Mesenchymal stem cell (in vitro differentiated cells and primary cell): ENCODE measurements at regions not wholly inside any gene's neighbourhood (a gene's known extent, or its start where the extent isn't known, plus 50 kb on each side); places are given as distances from the start of the nearest gene placed in this dataset.
A peak's percentile ranks its signal among the peaks of the same experiment; 100 is the strongest.

Source experiments
- DNase-seq: peaks from one replicate; pipeline ENCODE4 v3.0.0-alpha.2; 2013
- H2AFZ ChIP-seq: one replicate; pipeline ENCODE4 v1.6.1; 2013; ENCODE audit warnings: low read depth, mild to moderate bottlenecking, control low read depth, inconsistent platforms, low read length, moderate library complexity
- H2AK5ac ChIP-seq: 2 replicates; pipeline ENCODE4 v1.6.1; 2013; ENCODE audit warnings: low read length, moderate library complexity, mild to moderate bottlenecking, inconsistent platforms; ENCODE audit not compliant: severe bottlenecking
- H2BK120ac ChIP-seq: one replicate; pipeline ENCODE4 v1.6.1; 2013; ENCODE audit warnings: low read depth, mild to moderate bottlenecking, inconsistent platforms, low read length, moderate library complexity
- H2BK12ac ChIP-seq, 2 experiments: one replicate each; pipeline ENCODE4 v1.6.1; 2013; ENCODE audit warnings: inconsistent platforms in 2 of 2, low read length in 2 of 2, mild to moderate bottlenecking in 2 of 2, moderate library complexity in 2 of 2, control low read depth in 1 of 2
- H2BK15ac ChIP-seq: one replicate; pipeline ENCODE4 v1.6.1; 2013; ENCODE audit warnings: mild to moderate bottlenecking, low read depth, inconsistent platforms; ENCODE audit not compliant: poor library complexity, severe bottlenecking
- H2BK5ac ChIP-seq: 2 replicates; pipeline ENCODE4 v1.6.1; 2013; ENCODE audit warnings: low read depth, mild to moderate bottlenecking, low read length, control low read depth, inconsistent platforms; ENCODE audit not compliant: poor library complexity, severe bottlenecking
- H3K14ac ChIP-seq, 2 experiments: one replicate each; pipeline ENCODE4 v1.6.1; 2013; ENCODE audit warnings: inconsistent platforms in 2 of 2, low read length in 2 of 2, control low read depth in 1 of 2, mild to moderate bottlenecking in 1 of 2, moderate library complexity in 1 of 2
- H3K18ac ChIP-seq, 2 experiments: one replicate each; pipeline ENCODE4 v1.6.1; 2013; ENCODE audit warnings: inconsistent platforms in 2 of 2, low read length in 2 of 2, control low read depth in 1 of 2, low read depth in 1 of 2, mild to moderate bottlenecking in 1 of 2
- H3K23ac ChIP-seq, 2 experiments: one replicate each; pipeline ENCODE4 v1.6.1; 2013; ENCODE audit warnings: inconsistent platforms in 2 of 2, low read length in 2 of 2, mild to moderate bottlenecking in 2 of 2, moderate library complexity in 2 of 2, control low read depth in 1 of 2
- H3K27ac ChIP-seq: 2 replicates; pipeline ENCODE4 v1.5.1; 2013; ENCODE audit warnings: mild to moderate bottlenecking, moderate library complexity, low read length, control low read depth, inconsistent platforms; ENCODE audit not compliant: poor library complexity, severe bottlenecking
- H3K27me3 ChIP-seq, 2 experiments: 2 replicates each; pipeline versions ENCODE4 v1.6.1 to v1.7.0; 2013; ENCODE audit warnings: low read length in 2 of 2, mild to moderate bottlenecking in 2 of 2, moderate library complexity in 2 of 2, control low read depth in 1 of 2, inconsistent platforms in 1 of 2; ENCODE audit not compliant: control insufficient read depth in 1 of 2, insufficient read depth in 1 of 2
- H3K36me3 ChIP-seq, 2 experiments: 2 replicates each; pipeline versions ENCODE4 v1.6.1 to v1.7.0; 2013; ENCODE audit warnings: low read length in 2 of 2, control low read depth in 1 of 2, inconsistent platforms in 1 of 2, low read depth in 1 of 2, mild to moderate bottlenecking in 1 of 2; ENCODE audit not compliant: insufficient read depth in 2 of 2, control insufficient read depth in 1 of 2
- H3K4ac ChIP-seq, 2 experiments: one replicate each; pipeline ENCODE4 v1.6.1; 2013; ENCODE audit warnings: inconsistent platforms in 2 of 2, low read length in 2 of 2, mild to moderate bottlenecking in 2 of 2, moderate library complexity in 2 of 2, control low read depth in 1 of 2, low read depth in 1 of 2
- H3K4me1 ChIP-seq: 2 replicates; pipeline ENCODE4 v1.6.1; 2013; ENCODE audit warnings: low read depth, low read length, control low read depth; ENCODE audit not compliant: control insufficient read depth, insufficient read depth
- H3K4me2 ChIP-seq: 2 replicates; pipeline ENCODE4 v1.6.1; 2013; ENCODE audit warnings: low read length, mild to moderate bottlenecking, inconsistent platforms; ENCODE audit not compliant: poor library complexity, severe bottlenecking
- H3K4me3 ChIP-seq, 2 experiments: 2 replicates each; pipeline versions ENCODE4 v1.5.1 to v1.7.0; 2013; ENCODE audit warnings: low read length in 2 of 2, mild to moderate bottlenecking in 2 of 2, control low read depth in 1 of 2, low read depth in 1 of 2; ENCODE audit not compliant: insufficient read depth in 1 of 2
- H3K79me1 ChIP-seq: replicated peaks from 2 replicates; pipeline ENCODE4 v1.6.1; 2013; ENCODE audit warnings: mild to moderate bottlenecking, control low read depth, low read length, inconsistent platforms; ENCODE audit not compliant: poor library complexity, severe bottlenecking
- H3K9ac ChIP-seq: 2 replicates; pipeline ENCODE4 v1.7.0; 2013; ENCODE audit warnings: mild to moderate bottlenecking, low read length, moderate library complexity
- H3K9me3 ChIP-seq: 2 replicates; pipeline ENCODE4 v1.7.0; 2013; ENCODE audit warnings: mild to moderate bottlenecking, low read length; ENCODE audit not compliant: control insufficient read depth
- H4K8ac ChIP-seq: one replicate; pipeline ENCODE4 v1.6.1; 2013; ENCODE audit warnings: inconsistent platforms, mild to moderate bottlenecking, low read length, moderate library complexity
- H4K91ac ChIP-seq: one replicate; pipeline ENCODE4 v1.6.1; 2013; ENCODE audit warnings: mild to moderate bottlenecking, low read length, inconsistent platforms
- WGBS: methylation state at CpG from one replicate; pipeline ENCODE4 v1.1.7; 2013; ENCODE audit warnings: mixed read lengths; 5-methylcytosine and 5-hydroxymethylcytosine counted together

GRCh38 chr5:114636271-114636670 is 274.4 kb downstream of the KCNN2 start:
- Histone ChIP-seq H3K27me3 (no peaks in the 10 kb centered on the region), H3K4me3 (no peak overlapping the region), H3K18ac (no peak overlapping the region), H3K14ac (no peak overlapping the region), H4K91ac (no peak overlapping the region), H3K27ac (no peak overlapping the region), H3K4me1 (no peaks in the 10 kb centered on the region), H2BK120ac (no peak overlapping the region), H3K9ac (no peak overlapping the region), H3K79me1 (no peaks in the 10 kb centered on the region), H3K4me2 (no peak overlapping the region), H4K8ac (no peak overlapping the region), H3K4ac (no peak overlapping the region), H3K36me3 (no peaks in the 10 kb centered on the region), H3K23ac (no peak overlapping the region), H3K9me3 (no peaks in the 10 kb centered on the region), H2BK15ac (no peak overlapping the region), H2AK5ac (no peak overlapping the region), H2AFZ (no peak overlapping the region), H2BK5ac (no peak overlapping the region), H2BK12ac (peak overlapping the region in 1 of 2 experiments; percentile 66)
- no peak for DNase-seq
- 78% methylated on average over 1 of the region's 3 CpGs for WGBS

DNA sequence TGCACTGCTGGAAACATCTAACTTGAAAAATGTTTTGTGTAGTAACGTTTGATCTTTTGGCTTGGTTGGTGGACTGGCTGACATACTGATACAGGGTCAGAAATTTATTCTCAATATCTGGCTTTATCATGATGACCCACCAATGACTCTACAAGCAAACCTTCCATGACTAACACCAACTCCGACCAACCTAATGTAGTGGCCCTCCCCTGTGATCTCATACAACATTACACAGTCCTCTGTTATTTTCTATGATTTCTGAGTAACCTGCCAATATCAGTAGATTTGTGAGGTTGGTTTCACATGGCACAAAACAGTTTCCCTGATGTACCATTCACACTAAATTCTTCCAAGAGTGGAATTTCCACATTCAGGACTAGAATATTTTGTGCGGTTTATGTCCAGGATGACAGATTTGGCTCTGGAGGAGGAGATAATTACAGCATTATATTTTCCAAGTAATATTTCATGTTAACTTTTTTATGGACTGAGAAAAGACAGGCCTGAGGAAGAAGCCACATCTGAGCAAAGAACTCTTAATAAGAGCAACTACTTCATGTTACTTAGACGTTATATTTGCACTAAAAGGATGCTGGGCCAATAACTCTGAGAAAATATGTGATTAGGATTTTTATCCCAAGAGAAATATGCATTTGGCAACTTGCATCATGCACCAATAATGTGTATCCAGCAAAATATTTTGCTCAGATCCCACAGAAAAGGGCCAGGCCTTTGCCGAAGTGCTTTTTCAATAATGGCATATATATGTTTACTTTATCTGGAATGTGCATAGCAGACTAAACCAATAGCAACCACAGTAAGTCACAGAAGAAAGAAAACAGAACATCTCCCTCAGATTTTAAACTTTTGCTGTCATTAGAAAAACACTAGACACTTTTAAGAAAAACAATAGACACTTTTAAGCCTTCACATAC is 273.4 kb downstream of the KCNN2 start:
- no peak overlapping the region for H3K27ac ChIP-seq
- no peaks in the 10 kb centered on the region for H3K79me1 ChIP-seq
- 45% methylated on average over 2 of the region's 5 CpGs for WGBS
- no peaks in the 10 kb centered on the region for H3K36me3 ChIP-seq
- H2BK5ac ChIP-seq = no peak overlapping the region
- no peak overlapping the region for H2AK5ac ChIP-seq
- peak; percentile 45 for DNase-seq
- no peaks in the 10 kb centered on the region for H3K4me1 ChIP-seq
- H3K4ac ChIP-seq = no peak overlapping the region
- no peak overlapping the region for H3K4me3 ChIP-seq
- H3K18ac ChIP-seq = no peak overlapping the region
- H3K4me2 ChIP-seq = no peak overlapping the region
- H3K9me3 ChIP-seq = no peaks in the 10 kb centered on the region
- no peak overlapping the region for H2AFZ ChIP-seq
- no peaks in the 10 kb centered on the region for H3K27me3 ChIP-seq
- H2BK12ac ChIP-seq = no peak overlapping the region
- H2BK15ac ChIP-seq = no peak overlapping the region
- H3K9ac ChIP-seq = no peak overlapping the region
- no peak overlapping the region for H4K91ac ChIP-seq
- no peak overlapping the region for H3K23ac ChIP-seq
- no peak overlapping the region for H3K14ac ChIP-seq
- H4K8ac ChIP-seq = no peak overlapping the region
- H2BK120ac ChIP-seq = no peak overlapping the region

DNA sequence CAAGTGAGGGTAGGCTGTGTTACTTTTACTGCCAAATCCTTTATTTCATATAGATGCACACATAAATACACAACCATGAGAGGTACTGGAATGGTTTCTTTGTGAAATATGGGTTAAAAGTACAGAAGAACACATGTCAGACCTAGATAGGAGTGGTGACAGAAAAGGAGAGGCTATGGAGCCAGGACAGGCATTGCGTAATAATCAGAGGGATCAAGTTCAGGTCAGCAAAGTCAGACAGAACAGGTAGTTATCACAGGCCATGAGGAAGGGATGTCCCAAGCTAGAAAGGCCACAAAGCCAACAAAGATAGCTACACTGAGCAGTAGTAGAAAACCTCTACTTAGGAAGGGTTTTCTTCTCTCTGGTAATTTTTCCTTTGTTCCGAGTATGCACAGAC is 272.6 kb downstream of the KCNN2 start:
- Histone ChIP-seq H3K79me1 (no peaks in the 10 kb centered on the region), H3K4me3 (no peak overlapping the region), H3K9me3 (no peaks in the 10 kb centered on the region), H2BK12ac (no peak overlapping the region), H2BK120ac (no peak overlapping the region), H3K4me2 (no peak overlapping the region), H3K18ac (no peak overlapping the region), H3K9ac (no peak overlapping the region), H3K27ac (no peak overlapping the region), H3K4ac (no peak overlapping the region), H4K91ac (no peak overlapping the region), H2AK5ac (no peak overlapping the region), H2AFZ (no peak overlapping the region), H3K36me3 (no peaks in the 10 kb centered on the region), H4K8ac (no peak overlapping the region), H3K23ac (no peak overlapping the region), H2BK5ac (no peak overlapping the region), H3K27me3 (no peaks in the 10 kb centered on the region), H2BK15ac (no peak overlapping the region), H3K4me1 (no peaks in the 10 kb centered on the region), H3K14ac (no peak overlapping the region)
- 100% methylated on average over 1 of the region's 2 CpGs for WGBS
- DNase-seq = no peak

DNA sequence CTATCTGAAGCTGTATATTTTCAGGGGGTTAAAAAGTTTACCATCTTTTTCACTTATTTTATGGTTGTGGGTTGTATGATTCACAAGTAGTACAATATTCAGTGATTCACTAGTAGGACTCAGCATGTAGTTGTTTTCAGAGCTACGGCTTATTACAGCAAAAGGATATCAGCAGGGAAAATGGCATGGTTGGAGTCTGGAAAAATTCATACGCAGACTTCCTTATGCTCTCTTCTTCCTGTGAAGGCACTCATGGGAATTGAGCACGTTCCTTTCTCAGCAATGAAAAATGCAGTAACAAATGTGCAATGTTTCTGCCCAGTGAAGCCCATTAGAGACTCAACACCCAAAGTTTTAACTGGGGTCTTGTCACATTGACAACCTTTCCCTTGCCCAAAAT is 250.5 kb downstream of the KCNN2 start:
- Histone ChIP-seq H3K18ac (no peak overlapping the region), H2BK12ac (no peak overlapping the region), H3K27ac (no peak overlapping the region), H3K36me3 (no peaks in the 10 kb centered on the region), H3K23ac (no peak overlapping the region), H2BK5ac (no peak overlapping the region), H4K8ac (no peak overlapping the region), H3K27me3 (no peaks in the 10 kb centered on the region), H3K4me3 (no peak overlapping the region), H2BK15ac (no peak overlapping the region), H3K9ac (no peak overlapping the region), H3K4me1 (no peaks in the 10 kb centered on the region), H3K9me3 (peaks cover 3% of the 10 kb centered on the region), H2AK5ac (no peak overlapping the region), H3K14ac (no peak overlapping the region), H2AFZ (no peak overlapping the region), H3K79me1 (no peaks in the 10 kb centered on the region), H3K4me2 (no peak overlapping the region), H2BK120ac (no peak overlapping the region), H4K91ac (no peak overlapping the region), H3K4ac (no peak overlapping the region)
- 50% methylated on average over 3 of the region's 3 CpGs for WGBS
- no peak for DNase-seq
